IMR-90 (cell line): ENCODE measurements at regions not wholly inside any gene's neighbourhood (a gene's known extent, or its start where the extent isn't known, plus 50 kb on each side); places are given as distances from the start of the nearest gene placed in this dataset.

Experiments
- ATAC-seq: fragments of 200-7000 bp; cut with Tn5 transposase; 2 replicates; pipeline ENCODE4 v1.9.1; 2020; ENCODE audit warnings: low read depth, mild to moderate bottlenecking, moderate library complexity
- BruUV-seq: library from RNA; stranded (reverse); fragments of 400-500 nt; replicated peaks from 2 replicates; lab custom pipeline; 2021; lab: Mats Ljungman, UMichigan
- CTCF ChIA-PET: fragments of 300-600 bp; formaldehyde crosslinking; extraction: SDS; loops from one replicate; lab custom pipeline; 2021; ENCODE audit warnings: antibody characterized with exemption; lab: Yijun Ruan, JAX
- POLR2A ChIA-PET: fragments of 300-600 bp; sonication (Branson Sonifier 250); formaldehyde crosslinking; loops from one replicate; lab custom pipeline; 2022; ENCODE audit warnings: antibody characterized with exemption; ENCODE audit not compliant: unreplicated experiment; lab: Charles Lee
- DNase-seq: peaks from one replicate; pipeline ENCODE4 v3.0.0; 2013
- H2AFZ ChIP-seq: replicated peaks from 2 replicates; pipeline ENCODE3; 2013; ENCODE audit warnings: low read length, mild to moderate bottlenecking; ENCODE audit not compliant: poor library complexity
- H2AK5ac ChIP-seq: 2 replicates; pipeline ENCODE4 v1.6.1; 2013; ENCODE audit warnings: low read depth, low read length, inconsistent platforms
- H2AK9ac ChIP-seq: replicated peaks from 2 replicates; pipeline ENCODE3; 2013; ENCODE audit warnings: mild to moderate bottlenecking, low read depth, low read length, moderate library complexity; ENCODE audit not compliant: poor library complexity
- H2BK120ac ChIP-seq: 2 replicates; pipeline ENCODE4 v1.6.1; 2013; ENCODE audit warnings: low read depth, low read length, inconsistent platforms
- H2BK15ac ChIP-seq: 3 replicates; pipeline ENCODE4 v1.6.1; 2013; ENCODE audit warnings: low read depth, low read length, inconsistent platforms
- H2BK20ac ChIP-seq: 2 replicates; pipeline ENCODE4 v1.6.1; 2013; ENCODE audit warnings: low read depth, mild to moderate bottlenecking, inconsistent platforms, low read length, moderate library complexity
- H2BK5ac ChIP-seq: 2 replicates; pipeline ENCODE4 v1.6.1; 2013; ENCODE audit warnings: mild to moderate bottlenecking, low read depth, low read length, inconsistent platforms; ENCODE audit not compliant: poor library complexity, severe bottlenecking
- H3K14ac ChIP-seq: replicated peaks from 2 replicates; pipeline ENCODE4 v1.6.1; 2013; ENCODE audit warnings: low read depth, low read length, inconsistent platforms
- H3K18ac ChIP-seq: 2 replicates; pipeline ENCODE4 v1.6.1; 2013; ENCODE audit warnings: low read depth, low read length, control low read depth
- H3K23ac ChIP-seq: 2 replicates; pipeline ENCODE4 v1.6.1; 2013; ENCODE audit warnings: low read depth, low read length, inconsistent platforms
- H3K27ac ChIP-seq: 2 replicates; pipeline ENCODE4 v1.5.1; 2013; ENCODE audit warnings: mild to moderate bottlenecking, control low read depth, low read length; ENCODE audit not compliant: insufficient read depth
- H3K27me3 ChIP-seq: 2 replicates; pipeline ENCODE4 v1.6.1; 2013; ENCODE audit warnings: low read length; ENCODE audit not compliant: control insufficient read depth, insufficient read depth
- H3K36me3 ChIP-seq: 2 replicates; pipeline ENCODE4 v1.6.1; 2013; ENCODE audit warnings: low read length, mixed read lengths; ENCODE audit not compliant: control insufficient read depth, insufficient read depth
- H3K4ac ChIP-seq: 2 replicates; pipeline ENCODE4 v1.6.1; 2013; ENCODE audit warnings: low read depth, low read length, inconsistent platforms
- H3K4me1 ChIP-seq: 2 replicates; pipeline ENCODE4 v1.6.1; 2013; ENCODE audit warnings: low read length, mixed read lengths; ENCODE audit not compliant: control insufficient read depth, insufficient read depth
- H3K4me2 ChIP-seq: 2 replicates; pipeline ENCODE4 v1.6.1; 2013; ENCODE audit warnings: low read depth, mild to moderate bottlenecking, control low read depth, low read length, moderate library complexity
- H3K4me3 ChIP-seq: 2 replicates; pipeline ENCODE4 v1.5.1; 2013; ENCODE audit warnings: low read depth, mild to moderate bottlenecking, control low read depth, low read length, moderate library complexity; ENCODE audit not compliant: insufficient read depth
- H3K56ac ChIP-seq: 2 replicates; pipeline ENCODE4 v1.6.1; 2013; ENCODE audit warnings: low read length, inconsistent platforms; ENCODE audit not compliant: insufficient read depth; ENCODE audit errors: extremely low read depth
- H3K79me1 ChIP-seq, 2 experiments: 2 replicates each; pipeline ENCODE4 v1.6.1; 2013; ENCODE audit warnings: low read length in 2 of 2, inconsistent platforms in 1 of 2, low read depth in 1 of 2
- H3K9ac ChIP-seq: 2 replicates; pipeline ENCODE4 v1.6.1; 2013; ENCODE audit warnings: low read depth, low read length, control low read depth
- H3K9me1 ChIP-seq: 2 replicates; pipeline ENCODE4 v1.6.1; 2013; ENCODE audit warnings: low read length, inconsistent platforms; ENCODE audit not compliant: insufficient read depth
- H3K9me3 ChIP-seq: 2 replicates; pipeline ENCODE4 v1.6.1; 2013; ENCODE audit warnings: low read length; ENCODE audit not compliant: control insufficient read depth, insufficient read depth
- H4K20me1 ChIP-seq: 2 replicates; pipeline ENCODE4 v1.6.1; 2013; ENCODE audit warnings: low read length, inconsistent platforms; ENCODE audit not compliant: insufficient read depth
- H4K5ac ChIP-seq: 2 replicates; pipeline ENCODE4 v1.6.1; 2013; ENCODE audit warnings: mild to moderate bottlenecking, low read depth, low read length, control low read depth
- H4K8ac ChIP-seq, 2 experiments: 2 replicates each; pipeline ENCODE4 v1.6.1; 2013; ENCODE audit warnings: low read depth in 2 of 2, low read length in 2 of 2, control low read depth in 1 of 2, inconsistent platforms in 1 of 2
- H4K91ac ChIP-seq: 2 replicates; pipeline ENCODE4 v1.6.1; 2013; ENCODE audit warnings: low read depth, low read length, inconsistent platforms; ENCODE audit not compliant: insufficient read depth
- CEBPB ChIP-seq: IDR thresholded peaks from 2 replicates; pipeline ENCODE4 v1.6.1; 2012; ENCODE audit warnings: low read depth, low read length, improper control_type of control experiment
- MAFK ChIP-seq: IDR thresholded peaks from 2 replicates; pipeline ENCODE4 v1.6.1; 2012; ENCODE audit warnings: low read depth, low read length, improper control_type of control experiment
- RAD21 ChIP-seq: IDR thresholded peaks from 2 replicates; pipeline ENCODE4 v1.6.1; 2012; ENCODE audit warnings: low read length, improper control_type of control experiment
- WGBS, 2 experiments: methylation state at CpG; one replicate each; pipeline versions ENCODE4 v1.1.5 to v1.1.7; 2013; ENCODE audit warnings: missing lambda C conversion rate in 2 of 2; ENCODE audit not compliant: insufficient read length in 1 of 2; ENCODE audit errors: extremely low coverage in 2 of 2; 5-methylcytosine and 5-hydroxymethylcytosine counted together
- dilution Hi-C: fragments of 300-500 bp; cut with HindIII; formaldehyde crosslinking; loops from one replicate; pipeline ENCODE4 v1.14.3; 2018; ENCODE audit warnings: low sequenced_read_pairs; ENCODE audit not compliant: unreplicated experiment
- in situ Hi-C: fragments of 300-500 bp; cut with MboI; formaldehyde crosslinking; loops from 3 replicates; pipeline ENCODE4 v1.14.3; 2019; ENCODE audit warnings: low sequenced_read_pairs, inconsistent platforms, mixed read lengths
- intact Hi-C: fragments of 100-400 bp; cut with micrococcal nuclease; formaldehyde crosslinking; loops from 2 replicates; pipeline ENCODE4 v1.10.0; 2022
- TF ChIP-seq, protein P1 (sequence below): fragments of 150-350 bp; IDR thresholded peaks from 2 replicates; pipeline ENCODE4 v1.6.1; 2017; ENCODE audit warnings: mild to moderate bottlenecking, antibody characterized with exemption, low read length, low read depth

DNA sequence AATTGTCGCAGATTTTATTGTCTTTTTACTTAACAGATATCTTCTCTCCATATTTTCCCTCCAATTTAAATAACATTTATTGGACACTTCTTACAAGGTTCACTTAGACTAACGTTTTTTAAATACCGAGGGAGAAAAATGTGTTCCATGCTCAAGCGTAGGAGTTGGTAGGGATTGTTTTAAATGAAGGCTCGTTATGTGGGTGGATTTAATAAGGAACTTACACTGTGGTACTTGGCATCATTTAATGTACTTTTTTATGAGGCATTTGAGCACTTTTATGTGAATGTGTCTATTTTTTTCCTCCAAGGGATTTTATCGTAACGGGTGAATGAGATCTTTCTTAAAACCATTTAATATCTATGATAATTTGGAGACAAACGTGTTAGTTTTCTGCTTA lies 125.0 kb upstream of the MTHFD1L start:
- TF ChIP-seq, protein P1, sequence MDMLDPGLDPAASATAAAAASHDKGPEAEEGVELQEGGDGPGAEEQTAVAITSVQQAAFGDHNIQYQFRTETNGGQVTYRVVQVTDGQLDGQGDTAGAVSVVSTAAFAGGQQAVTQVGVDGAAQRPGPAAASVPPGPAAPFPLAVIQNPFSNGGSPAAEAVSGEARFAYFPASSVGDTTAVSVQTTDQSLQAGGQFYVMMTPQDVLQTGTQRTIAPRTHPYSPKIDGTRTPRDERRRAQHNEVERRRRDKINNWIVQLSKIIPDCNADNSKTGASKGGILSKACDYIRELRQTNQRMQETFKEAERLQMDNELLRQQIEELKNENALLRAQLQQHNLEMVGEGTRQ: no peak
- TF ChIP-seq RAD21: no peak
- TF ChIP-seq MAFK: no peak
- TF ChIP-seq CEBPB: no peak
- Histone ChIP-seq H3K18ac (no peak overlapping the region), H3K4me2 (no peak overlapping the region), H2AK9ac (no peak overlapping the region), H2BK120ac (no peak overlapping the region), H4K5ac (no peak overlapping the region), H3K9me3 (no peaks in the 10 kb centered on the region), H3K9me1 (no peaks in the 10 kb centered on the region), H3K56ac (no peak overlapping the region), H4K20me1 (no peaks in the 10 kb centered on the region), H3K27me3 (no peaks in the 10 kb centered on the region), H3K9ac (no peak overlapping the region), H2AK5ac (no peak overlapping the region), H4K91ac (no peak overlapping the region), H3K36me3 (no peaks in the 10 kb centered on the region), H3K4me1 (no peaks in the 10 kb centered on the region), H4K8ac (no peak overlapping the region), H3K23ac (no peak overlapping the region), H3K79me1 (no peaks in the 10 kb centered on the region), H3K27ac (no peak overlapping the region), H2AFZ (no peak overlapping the region), H2BK20ac (no peak overlapping the region), H2BK15ac (no peak overlapping the region), H3K14ac (no peak overlapping the region), H3K4me3 (no peak overlapping the region), H2BK5ac (no peak overlapping the region), H3K4ac (no peak overlapping the region)
- POLR2A ChIA-PET: no interaction called here
- ATAC-seq (no peak), DNase-seq (no peak)
- CTCF ChIA-PET: no interaction called here
- in situ Hi-C loops: no loop called here
- intact Hi-C loops: no loop called here
- dilution Hi-C loops: no loop called here
- WGBS, 2 experiments: 62% methylated on average over 2 of the region's 8 CpGs; no CpG with 5 or more reads in 1 of the 2 experiments
- BruUV-seq: no TSS peak
